Sigmoid colon (tissue), 3 donors: ENCODE measurements at regions not wholly inside any gene's neighbourhood (a gene's known extent, or its start where the extent isn't known, plus 50 kb on each side); places are given as distances from the start of the nearest gene placed in this dataset.

ENCODE experiments used
- POLR2A ChIP-seq, 2 donors: fragments of 450-650 bp; IDR thresholded peaks; one replicate each; pipeline ENCODE4 v1.6.1; 2016; ENCODE audit warnings: antibody characterized with exemption in 2 of 2, mild to moderate bottlenecking in 2 of 2, moderate library complexity in 2 of 2
- TF ChIP-seq, protein P1 (sequence below), 4 experiments: fragments of 450-650 bp in 3 of 4; fragments of 200-600 bp in 1 of 4; IDR thresholded peaks; one replicate each; pipeline ENCODE4 v1.5.1; 2016 to 2019; ENCODE audit warnings: antibody characterized with exemption in 4 of 4, mild to moderate bottlenecking in 3 of 4, moderate library complexity in 2 of 4

DNA sequence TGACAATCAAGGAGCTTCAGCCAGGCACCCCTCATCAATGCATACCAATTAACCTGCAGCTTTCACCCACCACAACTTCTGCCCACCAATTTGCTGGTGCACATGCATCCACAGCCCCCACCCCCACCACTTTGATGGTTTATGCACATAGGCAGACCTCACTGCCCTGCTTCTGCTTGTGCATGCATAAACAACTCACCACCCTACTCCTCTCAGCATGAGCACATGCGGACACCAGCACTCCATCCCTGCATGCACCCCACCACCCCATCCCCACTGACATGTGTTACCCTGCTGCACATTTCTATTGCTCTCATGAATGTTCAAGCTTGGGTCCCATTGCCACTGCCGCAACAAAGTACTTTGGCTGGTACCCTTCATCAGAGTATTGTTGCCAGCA is 94.5 kb upstream of the GALNTL6 start:
- TF ChIP-seq, protein P1, sequence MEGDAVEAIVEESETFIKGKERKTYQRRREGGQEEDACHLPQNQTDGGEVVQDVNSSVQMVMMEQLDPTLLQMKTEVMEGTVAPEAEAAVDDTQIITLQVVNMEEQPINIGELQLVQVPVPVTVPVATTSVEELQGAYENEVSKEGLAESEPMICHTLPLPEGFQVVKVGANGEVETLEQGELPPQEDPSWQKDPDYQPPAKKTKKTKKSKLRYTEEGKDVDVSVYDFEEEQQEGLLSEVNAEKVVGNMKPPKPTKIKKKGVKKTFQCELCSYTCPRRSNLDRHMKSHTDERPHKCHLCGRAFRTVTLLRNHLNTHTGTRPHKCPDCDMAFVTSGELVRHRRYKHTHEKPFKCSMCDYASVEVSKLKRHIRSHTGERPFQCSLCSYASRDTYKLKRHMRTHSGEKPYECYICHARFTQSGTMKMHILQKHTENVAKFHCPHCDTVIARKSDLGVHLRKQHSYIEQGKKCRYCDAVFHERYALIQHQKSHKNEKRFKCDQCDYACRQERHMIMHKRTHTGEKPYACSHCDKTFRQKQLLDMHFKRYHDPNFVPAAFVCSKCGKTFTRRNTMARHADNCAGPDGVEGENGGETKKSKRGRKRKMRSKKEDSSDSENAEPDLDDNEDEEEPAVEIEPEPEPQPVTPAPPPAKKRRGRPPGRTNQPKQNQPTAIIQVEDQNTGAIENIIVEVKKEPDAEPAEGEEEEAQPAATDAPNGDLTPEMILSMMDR (IDR thresholded peaks at IDR 0.05), result no peak
- no peak for TF ChIP-seq POLR2A (IDR thresholded peaks at IDR 0.05)
